ENCODE measurements at regions not wholly inside any gene's neighbourhood (a gene's known extent, or its start where the extent isn't known, plus 50 kb on each side); places are given as distances from the start of the nearest gene placed in this dataset.

GRCh38 chr5:3175416-3175815, 420.2 kb upstream of the IRX1 start:
- intact Hi-C loops (cut with micrococcal nuclease; ENCODE audit: unreplicated experiment) = no loop called here
- Histone ChIP-seq H3K79me2 (ENCODE audit: low read depth) (no peaks in the 10 kb centered on the region), H3K9me2 (ENCODE audit: insufficient read depth) (0 out of 2 replicates have a peak, but pooled peaks cover 3% of the 10 kb centered on the region), H3K4me3 (no peak overlapping the region), H3K27me3 (ENCODE audit: insufficient read depth, low read depth) (peaks cover 57% of the 10 kb centered on the region), H3K4me2 (no peak overlapping the region), H3K27ac (no peak overlapping the region), H3F3A (ENCODE audit: insufficient read depth, low read depth) (no peaks in the 10 kb centered on the region), H3K36me3 (ENCODE audit: low read depth) (no peaks in the 10 kb centered on the region), H3K9me3 (ENCODE audit: insufficient read depth, low read depth) (no peaks in the 10 kb centered on the region), H3K4me1 (replicated peaks; ENCODE audit: insufficient read depth) (no peaks in the 10 kb centered on the region), H2AFZ (no peak overlapping the region), H4K20me1 (ENCODE audit: insufficient read depth) (no peaks in the 10 kb centered on the region; the same call in 1 of the 2 replicates)
- CTCF ChIA-PET = no interaction called here
- TF ChIP-seq CTCF (conservative IDR thresholded peaks at IDR 0.05) (no peak), EZH2 (IDR thresholded peaks at IDR 0.05; ENCODE audit: low read depth) (no peak)
- POLR2A ChIA-PET (ENCODE audit: unreplicated experiment) = no interaction called here
- BruUV-seq (replicated peaks) = no TSS peak
- DNase-seq = no peak

GRCh38 chr5:3167473-3167872, 416.0 kb upstream of the IRX2 start:
- TF ChIP-seq CTCF (conservative IDR thresholded peaks at IDR 0.05) (no peak), EZH2 (IDR thresholded peaks at IDR 0.05; ENCODE audit: low read depth) (no peak)
- intact Hi-C loops (cut with micrococcal nuclease; ENCODE audit: unreplicated experiment) = no loop called here
- Histone ChIP-seq H3K4me2 (no peak overlapping the region), H3K4me3 (no peak overlapping the region), H2AFZ (no peak overlapping the region), H3K9me2 (ENCODE audit: insufficient read depth) (0 out of 2 replicates have a peak, but pooled peaks cover 4% of the 10 kb centered on the region), H3K9me3 (ENCODE audit: insufficient read depth, low read depth) (no peaks in the 10 kb centered on the region), H3F3A (ENCODE audit: insufficient read depth, low read depth) (no peaks in the 10 kb centered on the region), H3K27me3 (ENCODE audit: insufficient read depth, low read depth) (peaks cover 32% of the 10 kb centered on the region), H3K79me2 (ENCODE audit: low read depth) (no peaks in the 10 kb centered on the region), H3K4me1 (replicated peaks; ENCODE audit: insufficient read depth) (no peaks in the 10 kb centered on the region), H4K20me1 (ENCODE audit: insufficient read depth) (no peaks in the 10 kb centered on the region; the same call in none of the 2 replicates), H3K36me3 (ENCODE audit: low read depth) (no peaks in the 10 kb centered on the region), H3K27ac (no peak overlapping the region)
- no TSS peak for BruUV-seq (replicated peaks)
- ChIA-PET CTCF (no interaction called here), POLR2A (ENCODE audit: unreplicated experiment) (no interaction called here)
- DNase-seq = no peak

- H3K27ac ChIP-seq = no peak overlapping the region
- H4K20me1 ChIP-seq (ENCODE audit: insufficient read depth) = no peaks in the 10 kb centered on the region; the same call in 1 of the 2 replicates
- no peaks in the 10 kb centered on the region for H3K9me2 ChIP-seq (ENCODE audit: insufficient read depth)
- no peaks in the 10 kb centered on the region for H3K9me3 ChIP-seq (ENCODE audit: insufficient read depth, low read depth)
- no peak for TF ChIP-seq EZH2 (IDR thresholded peaks at IDR 0.05; ENCODE audit: low read depth)
- no peak for TF ChIP-seq CTCF (conservative IDR thresholded peaks at IDR 0.05)
- peaks cover 58% of the 10 kb centered on the region for H3K27me3 ChIP-seq (ENCODE audit: insufficient read depth, low read depth)
- intact Hi-C loops (cut with micrococcal nuclease; ENCODE audit: unreplicated experiment) = no loop called here
- H3K79me2 ChIP-seq (ENCODE audit: low read depth) = no peaks in the 10 kb centered on the region
- ChIA-PET POLR2A (ENCODE audit: unreplicated experiment) (no interaction called here), CTCF (no interaction called here)
- no peaks in the 10 kb centered on the region for H3K36me3 ChIP-seq (ENCODE audit: low read depth)
- no peak overlapping the region for H2AFZ ChIP-seq
- no peak for DNase-seq
- H3K4me1 ChIP-seq (replicated peaks; ENCODE audit: insufficient read depth) = no peaks in the 10 kb centered on the region
- H3K4me3 ChIP-seq = no peak overlapping the region
- no TSS peak for BruUV-seq (replicated peaks)
- no peaks in the 10 kb centered on the region for H3F3A ChIP-seq (ENCODE audit: insufficient read depth, low read depth)
- no peak overlapping the region for H3K4me2 ChIP-seq
Measured at GRCh38 chr5:3163626-3164025, 412.1 kb upstream of the IRX2 start.
